PC-9 (cell line): ENCODE measurements at regions not wholly inside any gene's neighbourhood (a gene's known extent, or its start where the extent isn't known, plus 50 kb on each side); places are given as distances from the start of the nearest gene placed in this dataset.

ENCODE experiments used
- BruUV-seq: library from RNA; stranded (reverse); fragments of 400-500 nt; replicated peaks from 2 replicates; lab custom pipeline; 2021; lab: Mats Ljungman, UMichigan
- CTCF ChIA-PET: fragments of 300-600 bp; sonication (Branson Sonifier 250); formaldehyde crosslinking; loops from one replicate; lab custom pipeline; 2022; ENCODE audit warnings: antibody characterized with exemption; lab: Charles Lee
- POLR2A ChIA-PET: fragments of 300-600 bp; sonication (Branson Sonifier 250); formaldehyde crosslinking; loops from one replicate; lab custom pipeline; 2022; ENCODE audit warnings: antibody characterized with exemption; ENCODE audit not compliant: unreplicated experiment; lab: Charles Lee
- DNase-seq, 2 experiments: peaks; one replicate each; pipeline versions ENCODE4 v3.0.0 to v3.0.0-alpha.2; 2015 to 2022; ENCODE audit warnings: mixed read lengths in 1 of 2
- H2AFZ ChIP-seq: fragments of 200-600 bp; sonication (generic); 2 replicates; pipeline ENCODE4 v1.8.1; 2017; ENCODE audit warnings: antibody characterized with exemption
- H3F3A ChIP-seq: fragments of 200-600 bp; sonication (generic); 2 replicates; pipeline ENCODE4 v1.8.1; 2017; ENCODE audit warnings: antibody characterized with exemption, mild to moderate bottlenecking, low read depth; ENCODE audit not compliant: insufficient read depth
- H3K27ac ChIP-seq: fragments of 200-600 bp; sonication (generic); 2 replicates; pipeline ENCODE4 v1.6.1; 2016; ENCODE audit warnings: mixed run types
- H3K27me3 ChIP-seq: fragments of 200-600 bp; sonication (generic); 2 replicates; pipeline ENCODE4 v1.6.1; 2016; ENCODE audit warnings: low read depth, mixed run types; ENCODE audit not compliant: insufficient read depth
- H3K36me3 ChIP-seq: fragments of 200-600 bp; sonication (generic); 2 replicates; pipeline ENCODE4 v1.6.1; 2016; ENCODE audit warnings: low read depth, mixed run types
- H3K4me1 ChIP-seq: fragments of 200-600 bp; sonication (generic); replicated peaks from 2 replicates; pipeline ENCODE4 v1.6.1; 2016; ENCODE audit warnings: mixed run types; ENCODE audit not compliant: insufficient read depth
- H3K4me2 ChIP-seq: fragments of 200-600 bp; sonication (generic); 2 replicates; pipeline ENCODE4 v1.6.1; 2017; ENCODE audit warnings: mixed run types
- H3K4me3 ChIP-seq: fragments of 200-600 bp; sonication (generic); 2 replicates; pipeline ENCODE4 v1.6.1; 2016; ENCODE audit warnings: mixed run types
- H3K79me2 ChIP-seq: fragments of 200-600 bp; sonication (generic); 2 replicates; pipeline ENCODE4 v1.6.1; 2017; ENCODE audit warnings: low read depth, mixed run types
- H3K9me2 ChIP-seq: fragments of 200-600 bp; sonication (generic); 2 replicates; pipeline ENCODE4 v1.8.1; 2017; ENCODE audit warnings: mild to moderate bottlenecking; ENCODE audit not compliant: insufficient read depth
- H3K9me3 ChIP-seq: fragments of 200-600 bp; sonication (generic); 2 replicates; pipeline ENCODE4 v1.8.1; 2016; ENCODE audit warnings: low read depth; ENCODE audit not compliant: insufficient read depth
- H4K20me1 ChIP-seq: fragments of 200-600 bp; sonication (generic); 2 replicates; pipeline ENCODE4 v1.8.1; 2017; ENCODE audit not compliant: insufficient read depth
- EZH2 ChIP-seq: fragments of 200-600 bp; sonication (generic); IDR thresholded peaks from 2 replicates; pipeline ENCODE4 v1.8.0; 2017; ENCODE audit warnings: antibody characterized with exemption, low read depth
- intact Hi-C: fragments of 100-400 bp; cut with micrococcal nuclease; formaldehyde crosslinking; loops from one replicate; pipeline ENCODE4 v1.10.0; 2022; ENCODE audit not compliant: unreplicated experiment
- TF ChIP-seq, protein P1 (sequence below): fragments of 200-600 bp; sonication (generic); conservative IDR thresholded peaks from 2 replicates; pipeline ENCODE4 v1.6.1; 2017; ENCODE audit warnings: mixed run types, antibody characterized with exemption, mild to moderate bottlenecking, moderate library complexity

DNA sequence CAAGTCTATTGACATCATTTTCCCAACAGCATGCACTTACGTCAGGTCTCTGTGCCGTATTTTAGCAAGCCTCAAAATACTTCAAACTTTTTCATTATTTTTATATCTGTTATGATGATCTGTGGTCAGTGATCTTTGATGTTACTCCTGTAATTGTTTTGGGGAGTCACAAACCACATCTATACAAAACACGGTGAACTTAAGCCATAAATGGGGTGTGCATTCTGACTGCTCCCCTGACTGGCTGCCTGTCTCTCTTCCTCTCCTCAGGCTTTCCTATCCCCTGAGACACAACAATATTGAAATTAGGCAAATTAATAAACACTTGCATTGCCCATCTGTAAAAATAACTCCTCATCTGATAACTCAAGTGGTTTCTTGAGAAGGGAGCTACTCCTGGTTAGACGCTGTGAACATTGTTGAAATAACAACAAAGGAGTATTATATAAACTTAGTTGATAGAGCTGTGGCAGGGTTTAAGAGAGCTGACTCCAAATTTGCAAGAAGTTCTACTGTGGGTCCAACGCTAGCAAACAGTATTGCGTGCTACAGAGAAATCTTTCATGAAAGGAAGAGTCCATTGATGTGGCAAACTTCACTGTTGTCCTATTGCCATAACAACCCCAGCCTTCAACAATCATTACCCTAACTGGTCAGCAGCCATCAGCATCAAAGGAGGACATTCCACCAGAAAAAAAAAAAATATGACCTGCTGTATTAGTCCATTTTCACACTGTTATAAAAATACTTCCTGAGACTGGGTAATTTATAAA is 105.8 kb upstream of the DSCAM start:
- H3K36me3 ChIP-seq = no peaks in the 10 kb centered on the region
- no peak for TF ChIP-seq EZH2

GRCh38 chr21:40964691-40965090 is 117.7 kb upstream of the DSCAM start:
- CTCF ChIA-PET = no interaction called here
- intact Hi-C loops = no loop called here
- Histone ChIP-seq H3K4me1 (no peaks in the 10 kb centered on the region), H3K27ac (no peak overlapping the region), H3K27me3 (no peaks in the 10 kb centered on the region), H4K20me1 (no peaks in the 10 kb centered on the region), H3K79me2 (no peaks in the 10 kb centered on the region), H3F3A (no peaks in the 10 kb centered on the region), H3K9me3 (no peaks in the 10 kb centered on the region), H3K9me2 (no peaks in the 10 kb centered on the region), H3K4me3 (no peak overlapping the region), H3K4me2 (no peak overlapping the region), H3K36me3 (no peaks in the 10 kb centered on the region), H2AFZ (no peak overlapping the region)
- BruUV-seq = no TSS peak
- no peak for DNase-seq
- TF ChIP-seq EZH2 = no peak
- TF ChIP-seq, protein P1, sequence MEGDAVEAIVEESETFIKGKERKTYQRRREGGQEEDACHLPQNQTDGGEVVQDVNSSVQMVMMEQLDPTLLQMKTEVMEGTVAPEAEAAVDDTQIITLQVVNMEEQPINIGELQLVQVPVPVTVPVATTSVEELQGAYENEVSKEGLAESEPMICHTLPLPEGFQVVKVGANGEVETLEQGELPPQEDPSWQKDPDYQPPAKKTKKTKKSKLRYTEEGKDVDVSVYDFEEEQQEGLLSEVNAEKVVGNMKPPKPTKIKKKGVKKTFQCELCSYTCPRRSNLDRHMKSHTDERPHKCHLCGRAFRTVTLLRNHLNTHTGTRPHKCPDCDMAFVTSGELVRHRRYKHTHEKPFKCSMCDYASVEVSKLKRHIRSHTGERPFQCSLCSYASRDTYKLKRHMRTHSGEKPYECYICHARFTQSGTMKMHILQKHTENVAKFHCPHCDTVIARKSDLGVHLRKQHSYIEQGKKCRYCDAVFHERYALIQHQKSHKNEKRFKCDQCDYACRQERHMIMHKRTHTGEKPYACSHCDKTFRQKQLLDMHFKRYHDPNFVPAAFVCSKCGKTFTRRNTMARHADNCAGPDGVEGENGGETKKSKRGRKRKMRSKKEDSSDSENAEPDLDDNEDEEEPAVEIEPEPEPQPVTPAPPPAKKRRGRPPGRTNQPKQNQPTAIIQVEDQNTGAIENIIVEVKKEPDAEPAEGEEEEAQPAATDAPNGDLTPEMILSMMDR = no peak
- POLR2A ChIA-PET = no interaction called here

More for the DNA sequence above, 105.8 kb upstream of the DSCAM start:
- H3K27ac ChIP-seq = no peak overlapping the region
- H2AFZ ChIP-seq = no peak overlapping the region
- no peak overlapping the region for H3K4me2 ChIP-seq
- H3K9me3 ChIP-seq = no peaks in the 10 kb centered on the region
- CTCF ChIA-PET = no interaction called here
- no TSS peak for BruUV-seq
- H3K9me2 ChIP-seq = no peaks in the 10 kb centered on the region
- no peaks in the 10 kb centered on the region for H3K79me2 ChIP-seq
- H3K27me3 ChIP-seq = 0 out of 2 replicates have a peak, but pooled peaks cover 21% of the 10 kb centered on the region
- intact Hi-C loops = no loop called here
- DNase-seq = no peak
- H3F3A ChIP-seq = no peaks in the 10 kb centered on the region
- H3K4me3 ChIP-seq = no peak overlapping the region
- no peaks in the 10 kb centered on the region for H4K20me1 ChIP-seq
- POLR2A ChIA-PET = no interaction called here
- no peaks in the 10 kb centered on the region for H3K4me1 ChIP-seq

- no peak for DNase-seq
- Histone ChIP-seq H3K27ac (no peak overlapping the region), H4K20me1 (no peaks in the 10 kb centered on the region), H3K9me3 (no peaks in the 10 kb centered on the region), H3K79me2 (no peaks in the 10 kb centered on the region), H3K36me3 (no peaks in the 10 kb centered on the region), H3K4me3 (no peak overlapping the region), H3K9me2 (no peaks in the 10 kb centered on the region), H3F3A (no peaks in the 10 kb centered on the region), H3K4me1 (no peaks in the 10 kb centered on the region), H3K4me2 (no peak overlapping the region), H2AFZ (no peak overlapping the region), H3K27me3 (no peaks in the 10 kb centered on the region)
- TF ChIP-seq EZH2 = no peak
- TF ChIP-seq, protein P1 = no peak
- CTCF ChIA-PET = no interaction called here
- BruUV-seq = no TSS peak
- POLR2A ChIA-PET = no interaction called here
- intact Hi-C loops = no loop called here
These were observed 120.8 kb upstream of the DSCAM start for GRCh38 chr21:40967771-40968170.

DNA sequence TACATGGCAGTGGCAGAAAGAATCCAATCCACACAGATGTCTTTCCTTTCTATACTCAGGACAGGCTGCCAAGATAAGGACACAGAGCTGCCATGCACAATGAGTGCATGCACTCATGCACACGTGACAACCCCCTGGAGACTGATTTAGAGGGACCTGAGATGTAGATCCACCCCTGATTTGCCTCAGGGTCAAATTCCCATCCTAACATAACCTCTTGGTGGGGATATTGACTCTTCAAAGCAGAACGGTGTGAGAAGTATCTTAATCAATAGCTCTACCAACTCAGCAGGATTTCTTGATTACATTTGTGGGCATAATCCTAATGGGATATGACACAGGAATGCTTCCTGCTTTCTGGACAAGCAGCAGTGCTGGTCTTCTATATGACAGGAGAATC is 125.2 kb upstream of the DSCAM start:
- TF ChIP-seq, protein P1 = no peak
- TF ChIP-seq EZH2 = no peak
- Histone ChIP-seq H4K20me1 (no peaks in the 10 kb centered on the region), H3K4me2 (no peak overlapping the region), H3K4me3 (no peak overlapping the region), H2AFZ (no peak overlapping the region), H3K9me2 (no peaks in the 10 kb centered on the region), H3K9me3 (no peaks in the 10 kb centered on the region), H3K4me1 (no peaks in the 10 kb centered on the region), H3F3A (no peaks in the 10 kb centered on the region), H3K27ac (no peak overlapping the region), H3K27me3 (no peaks in the 10 kb centered on the region), H3K79me2 (no peaks in the 10 kb centered on the region), H3K36me3 (no peaks in the 10 kb centered on the region)
- ChIA-PET CTCF (no interaction called here), POLR2A (no interaction called here)
- no peak for DNase-seq
- BruUV-seq = no TSS peak
- intact Hi-C loops = no loop called here
